K562 (cell line): ENCODE measurements at regions not wholly inside any gene's neighbourhood (a gene's known extent, or its start where the extent isn't known, plus 50 kb on each side); places are given as distances from the start of the nearest gene placed in this dataset.

Experiments used
- ATAC-seq: fragments of 200-7000 bp; cut with Tn5 transposase; 3 replicates; pipeline ENCODE4 v1.9.1; 2020; ENCODE audit warnings: moderate library complexity
- BruUV-seq: library from RNA; stranded (reverse); fragments of 400-500 nt; replicated peaks from 2 replicates; lab custom pipeline; 2021; lab: Mats Ljungman, UMichigan
- CTCF ChIA-PET: fragments of 300-600 bp; formaldehyde crosslinking; extraction: SDS; loops from one replicate; lab custom pipeline; 2021; ENCODE audit warnings: low intra/inter-chr PET ratio; lab: Yijun Ruan, JAX
- POLR2A ChIA-PET: fragments of 300-600, 350-650 bp; sonication (Branson Sonifier 250); formaldehyde crosslinking; extraction: SDS; loops from one replicate; lab custom pipeline; 2021; ENCODE audit warnings: antibody characterized with exemption, inconsistent platforms; lab: Yijun Ruan, JAX
- DNase-seq, 4 experiments: peaks; one replicate each; pipeline versions ENCODE4 v3.0.0 to v3.0.0-alpha.2; 2011 to 2018; ENCODE audit warnings: low spot score in 3 of 4, mixed read lengths in 3 of 4; ENCODE audit errors: extremely low read depth in 1 of 4
- FAIRE-seq: peaks from 2 replicates; lab custom pipeline; 2011; peaks lifted over from hg19 to GRCh38; lab: Jason Lieb, UNC
- H2AFZ ChIP-seq: 2 replicates; pipeline ENCODE4 v1.6.0; 2011; ENCODE audit warnings: low read depth, low read length, control low read depth, inconsistent platforms
- H3K27ac ChIP-seq: fragments of 200-600 bp; 3 replicates; pipeline ENCODE4 v1.8.0; 2011; ENCODE audit warnings: low read depth, mild to moderate bottlenecking, control low read depth, inconsistent platforms, low read length, moderate library complexity, mixed read lengths; ENCODE audit errors: extremely low read depth
- H3K27me3 ChIP-seq, 2 experiments: fragments of 300-600 bp in 1 of 2; 2 replicates in 1 of 2; 3 replicates in 1 of 2; pipeline versions ENCODE4 v1.6.0 to v1.8.0; 2011; ENCODE audit warnings: inconsistent platforms in 2 of 2, low read length in 2 of 2, mild to moderate bottlenecking in 1 of 2, mixed read lengths in 1 of 2, moderate library complexity in 1 of 2; ENCODE audit not compliant: control insufficient read depth in 2 of 2, insufficient read depth in 2 of 2
- H3K36me3 ChIP-seq: fragments of 300-600 bp; 3 replicates; pipeline ENCODE4 v1.8.0; 2011; ENCODE audit warnings: mild to moderate bottlenecking, low read length, inconsistent platforms; ENCODE audit not compliant: control insufficient read depth, insufficient read depth
- H3K4me1 ChIP-seq, 2 experiments: fragments of 200-600 bp in 1 of 2; replicated peaks in 1 of 2; 2 replicates in 1 of 2; 3 replicates in 1 of 2; pipeline versions ENCODE4 v1.5.1 to v1.8.0; 2011; ENCODE audit warnings: inconsistent platforms in 2 of 2, low read length in 2 of 2, mild to moderate bottlenecking in 1 of 2, mixed read lengths in 1 of 2, moderate library complexity in 1 of 2; ENCODE audit not compliant: control insufficient read depth in 2 of 2, insufficient read depth in 2 of 2
- H3K4me2 ChIP-seq: 2 replicates; pipeline ENCODE4 v1.6.1; 2011; ENCODE audit warnings: low read length, control low read depth, inconsistent platforms, mixed read lengths; ENCODE audit not compliant: insufficient read depth
- H3K4me3 ChIP-seq: fragments of 200-600 bp; sonication (generic), shearing (Covaris generic); 2 replicates; pipeline ENCODE4 v1.5.1; 2016; ENCODE audit warnings: control low read depth, inconsistent platforms
- H3K79me2 ChIP-seq: fragments of 200-600 bp; 3 replicates; pipeline ENCODE4 v1.8.0; 2011; ENCODE audit warnings: low read length, inconsistent platforms; ENCODE audit not compliant: control insufficient read depth, insufficient read depth
- H3K9ac ChIP-seq, 2 experiments: 2 replicates each; pipeline versions ENCODE4 v1.6.0 to v1.6.1; 2011; ENCODE audit warnings: low read depth in 2 of 2, low read length in 2 of 2, control low read depth in 1 of 2, inconsistent platforms in 1 of 2, mild to moderate bottlenecking in 1 of 2, mixed read lengths in 1 of 2; ENCODE audit not compliant: insufficient read depth in 1 of 2
- H3K9me1 ChIP-seq: one replicate; pipeline ENCODE4 v1.6.0; 2011; ENCODE audit warnings: inconsistent platforms, mild to moderate bottlenecking, low read length, moderate library complexity; ENCODE audit not compliant: control insufficient read depth, insufficient read depth
- H3K9me3 ChIP-seq: replicated peaks from 2 replicates; pipeline ENCODE4 v1.5.1; 2011; ENCODE audit warnings: low read depth, low read length, inconsistent platforms; ENCODE audit not compliant: control insufficient read depth, insufficient read depth
- H4K20me1 ChIP-seq: replicated peaks from 2 replicates; pipeline ENCODE4 v1.6.1; 2011; ENCODE audit warnings: low read length, inconsistent platforms, mixed read lengths; ENCODE audit not compliant: control insufficient read depth, insufficient read depth
- BMI1 ChIP-seq: fragments of 150-350 bp; IDR thresholded peaks from 2 replicates; pipeline ENCODE4 v1.6.1; 2014; ENCODE audit warnings: low read length
- KLF13 ChIP-seq: fragments of 450-650 bp; IDR thresholded peaks from 2 replicates; pipeline ENCODE4 v1.6.1; 2016; ENCODE audit warnings: missing genetic modification characterization, low read depth, mild to moderate bottlenecking, missing compliant biosample characterization, moderate library complexity, borderline replicate concordance
- PYGO2 ChIP-seq: fragments of 450-650 bp; IDR thresholded peaks from 2 replicates; pipeline ENCODE4 v1.6.1; 2016; ENCODE audit warnings: mild to moderate bottlenecking, missing genetic modification characterization, moderate library complexity, missing compliant biosample characterization
- RBM17 ChIP-seq: fragments of 200-400 bp; formaldehyde crosslinking; IDR thresholded peaks from 2 replicates; pipeline ENCODE4 v1.6.1; 2017; ENCODE audit warnings: low read depth, mild to moderate bottlenecking, low read length, borderline replicate concordance
- RNF2 ChIP-seq: sonication (generic); IDR thresholded peaks from 2 replicates; pipeline ENCODE4 v1.6.1; 2016
- SMAD3 ChIP-seq: fragments of 450-650 bp; formaldehyde crosslinking; conservative IDR thresholded peaks from 2 replicates; pipeline ENCODE4 v1.4.0; 2020; ENCODE audit warnings: mild to moderate bottlenecking
- SPI1 ChIP-seq: IDR thresholded peaks from 2 replicates; pipeline ENCODE4 v1.6.1; 2011; ENCODE audit warnings: low read depth, low read length, control low read depth, borderline replicate concordance
- TBL1XR1 ChIP-seq, 2 experiments: IDR thresholded peaks; 2 replicates each; pipeline ENCODE4 v1.6.1; 2012; ENCODE audit warnings: improper control_type of control experiment in 2 of 2, low read length in 2 of 2, mild to moderate bottlenecking in 1 of 2
- YY1 ChIP-seq, 3 experiments: IDR thresholded peaks; 2 replicates each; pipeline ENCODE4 v1.6.1; 2011; ENCODE audit warnings: low read length in 2 of 3, mild to moderate bottlenecking in 2 of 3, moderate library complexity in 2 of 3, borderline replicate concordance in 1 of 3, control low read depth in 1 of 3, low read depth in 1 of 3; ENCODE audit not compliant: insufficient read depth in 3 of 3, insufficient replicate concordance in 2 of 3, control insufficient read depth in 1 of 3, insufficient read length in 1 of 3; ENCODE audit errors: extremely low read depth in 1 of 3
- ZFPM2 ChIP-seq: fragments of 250-450 bp; sonication (Bioruptor Pico); IDR thresholded peaks from 2 replicates; pipeline ENCODE4 v1.5.1; 2022; ENCODE audit warnings: mild to moderate bottlenecking
- ZNF830 ChIP-seq: fragments of 250-450 bp; sonication (Bioruptor Pico); IDR thresholded peaks from 2 replicates; pipeline ENCODE4 v1.5.0; 2021; ENCODE audit warnings: mild to moderate bottlenecking
- WGBS: fragments of 100-300 bp; shearing (Covaris generic); methylation state at CpG from one replicate; pipeline ENCODE4 v1.1.6; 2016; ENCODE audit warnings: low coverage, mixed read lengths; ENCODE audit not compliant: insufficient coverage; ENCODE audit errors: missing lambda C conversion rate; 5-methylcytosine and 5-hydroxymethylcytosine counted together
- in situ Hi-C: fragments of 300-500 bp; cut with MboI; formaldehyde crosslinking; loops from 4 replicates; pipeline ENCODE4 v1.15.0; 2018; ENCODE audit warnings: inconsistent platforms, mixed read lengths
- intact Hi-C: fragments of 100-400 bp; cut with micrococcal nuclease; formaldehyde crosslinking; loops from 2 replicates; pipeline ENCODE4 v1.14.2; 2022
- TF ChIP-seq, protein P1 (sequence below), 2 experiments: IDR thresholded peaks in 1 of 2; conservative IDR thresholded peaks in 1 of 2; 2 replicates each; pipeline ENCODE4 v1.6.1; 2016; ENCODE audit warnings: low read depth in 2 of 2, mild to moderate bottlenecking in 1 of 2, missing compliant biosample characterization in 1 of 2, missing genetic modification characterization in 1 of 2, moderate library complexity in 1 of 2
- TF ChIP-seq, protein P2 (sequence below): fragments of 450-650 bp; formaldehyde crosslinking; IDR thresholded peaks from 2 replicates; pipeline ENCODE4 v1.4.0; 2020; ENCODE audit warnings: mild to moderate bottlenecking, moderate library complexity
- TF ChIP-seq, protein P3 (sequence below): fragments of 450-650 bp; IDR thresholded peaks from 2 replicates; pipeline ENCODE4 v1.6.1; 2016; ENCODE audit warnings: mild to moderate bottlenecking

DNA sequence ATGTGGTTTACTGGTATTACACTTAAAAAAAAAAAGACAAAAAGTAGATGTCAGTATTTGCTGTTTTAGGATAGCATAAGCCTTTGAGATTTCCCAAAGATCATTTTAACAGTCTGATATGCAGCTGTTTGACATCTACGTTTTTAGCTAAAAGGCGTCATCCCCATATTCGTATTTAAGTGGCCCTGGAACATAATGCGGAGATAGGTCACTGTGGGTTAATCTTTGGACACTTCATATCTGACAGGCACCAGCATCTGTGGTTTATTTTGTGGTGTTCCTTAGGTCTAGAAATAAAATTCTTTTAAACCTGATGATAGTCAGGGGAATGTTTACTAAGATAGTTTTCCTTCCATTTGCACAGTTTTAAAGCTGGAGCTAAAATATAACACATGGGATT lies 313.7 kb downstream of the SOX4 start (continued):
- TF ChIP-seq, protein P1, sequence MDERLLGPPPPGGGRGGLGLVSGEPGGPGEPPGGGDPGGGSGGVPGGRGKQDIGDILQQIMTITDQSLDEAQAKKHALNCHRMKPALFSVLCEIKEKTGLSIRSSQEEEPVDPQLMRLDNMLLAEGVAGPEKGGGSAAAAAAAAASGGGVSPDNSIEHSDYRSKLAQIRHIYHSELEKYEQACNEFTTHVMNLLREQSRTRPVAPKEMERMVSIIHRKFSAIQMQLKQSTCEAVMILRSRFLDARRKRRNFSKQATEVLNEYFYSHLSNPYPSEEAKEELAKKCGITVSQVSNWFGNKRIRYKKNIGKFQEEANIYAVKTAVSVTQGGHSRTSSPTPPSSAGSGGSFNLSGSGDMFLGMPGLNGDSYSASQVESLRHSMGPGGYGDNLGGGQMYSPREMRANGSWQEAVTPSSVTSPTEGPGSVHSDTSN (CRISPR knock-in tag; IDR thresholded peaks at IDR 0.05; ENCODE audit: low read depth), result no peak
- TF ChIP-seq, protein P1 (tag; conservative IDR thresholded peaks at IDR 0.05; ENCODE audit: low read depth), result no peak
- TF ChIP-seq ZNF830 (CRISPR knock-in tag) (no peak), ZFPM2 (CRISPR knock-in tag) (no peak), SMAD3 (CRISPR knock-in tag) (no peak)

DNA sequence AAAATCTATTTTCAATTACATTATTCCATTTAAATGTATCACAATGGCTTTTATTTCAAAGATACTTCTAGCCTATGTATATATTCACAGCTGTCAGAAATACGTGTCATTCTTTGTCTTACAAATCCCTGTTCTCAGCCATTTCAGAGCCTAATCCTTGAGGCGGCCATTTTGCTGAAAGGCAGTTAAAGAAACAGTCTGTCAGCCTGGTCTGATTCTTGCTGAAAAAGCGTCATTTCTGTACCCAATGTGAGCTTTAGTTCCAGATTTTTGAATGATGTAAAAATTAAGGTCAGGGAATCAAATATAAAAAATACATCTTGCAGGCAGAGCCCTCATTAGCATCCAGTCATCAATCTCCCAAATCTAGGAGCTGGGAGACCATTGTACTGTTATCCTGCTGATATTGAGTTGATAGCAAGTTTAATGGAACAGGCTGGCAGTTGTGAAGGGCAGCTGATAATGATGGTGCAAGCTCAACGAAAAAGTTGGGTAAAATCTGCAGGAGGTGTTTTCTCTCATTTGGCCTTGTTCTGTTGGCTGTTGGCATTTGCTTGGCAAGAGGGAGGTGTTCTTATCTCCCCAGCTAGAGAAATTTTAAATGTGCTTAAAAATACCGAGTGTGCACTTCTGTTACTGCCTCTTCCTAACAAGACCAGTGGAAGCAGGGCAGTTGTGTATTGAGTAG lies 314.8 kb downstream of the SOX4 start:
- ATAC-seq (no peak), FAIRE-seq (no peak)
- 4% methylated on average over 5 of the region's 5 CpGs for WGBS
- TF ChIP-seq PYGO2 (tag) (no peak), RNF2 (peak; percentile 78), KLF13 (tag) (no peak), BMI1 (peak; percentile 48; the same call in 1 of the 2 replicates), TBL1XR1 (IDR thresholded peaks at IDR 0.05; ENCODE audit: low read length in 2 of 2) (no peak), SPI1 (no peak), RBM17 (no peak), YY1 (IDR thresholded peaks at IDR 0.05; ENCODE audit: borderline replicate concordance in 1 of 3, control insufficient read depth in 1 of 3, extremely low read depth in 1 of 3, insufficient read depth in 3 of 3, insufficient read length in 1 of 3, insufficient replicate concordance in 2 of 3, low read depth in 1 of 3, low read length in 2 of 3) (peak in 1 of 3 experiments; percentile 73)
- TF ChIP-seq, protein P2, sequence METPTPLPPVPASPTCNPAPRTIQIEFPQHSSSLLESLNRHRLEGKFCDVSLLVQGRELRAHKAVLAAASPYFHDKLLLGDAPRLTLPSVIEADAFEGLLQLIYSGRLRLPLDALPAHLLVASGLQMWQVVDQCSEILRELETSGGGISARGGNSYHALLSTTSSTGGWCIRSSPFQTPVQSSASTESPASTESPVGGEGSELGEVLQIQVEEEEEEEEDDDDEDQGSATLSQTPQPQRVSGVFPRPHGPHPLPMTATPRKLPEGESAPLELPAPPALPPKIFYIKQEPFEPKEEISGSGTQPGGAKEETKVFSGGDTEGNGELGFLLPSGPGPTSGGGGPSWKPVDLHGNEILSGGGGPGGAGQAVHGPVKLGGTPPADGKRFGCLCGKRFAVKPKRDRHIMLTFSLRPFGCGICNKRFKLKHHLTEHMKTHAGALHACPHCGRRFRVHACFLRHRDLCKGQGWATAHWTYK (CRISPR knock-in tag), result no peak
- TF ChIP-seq, protein P3, sequence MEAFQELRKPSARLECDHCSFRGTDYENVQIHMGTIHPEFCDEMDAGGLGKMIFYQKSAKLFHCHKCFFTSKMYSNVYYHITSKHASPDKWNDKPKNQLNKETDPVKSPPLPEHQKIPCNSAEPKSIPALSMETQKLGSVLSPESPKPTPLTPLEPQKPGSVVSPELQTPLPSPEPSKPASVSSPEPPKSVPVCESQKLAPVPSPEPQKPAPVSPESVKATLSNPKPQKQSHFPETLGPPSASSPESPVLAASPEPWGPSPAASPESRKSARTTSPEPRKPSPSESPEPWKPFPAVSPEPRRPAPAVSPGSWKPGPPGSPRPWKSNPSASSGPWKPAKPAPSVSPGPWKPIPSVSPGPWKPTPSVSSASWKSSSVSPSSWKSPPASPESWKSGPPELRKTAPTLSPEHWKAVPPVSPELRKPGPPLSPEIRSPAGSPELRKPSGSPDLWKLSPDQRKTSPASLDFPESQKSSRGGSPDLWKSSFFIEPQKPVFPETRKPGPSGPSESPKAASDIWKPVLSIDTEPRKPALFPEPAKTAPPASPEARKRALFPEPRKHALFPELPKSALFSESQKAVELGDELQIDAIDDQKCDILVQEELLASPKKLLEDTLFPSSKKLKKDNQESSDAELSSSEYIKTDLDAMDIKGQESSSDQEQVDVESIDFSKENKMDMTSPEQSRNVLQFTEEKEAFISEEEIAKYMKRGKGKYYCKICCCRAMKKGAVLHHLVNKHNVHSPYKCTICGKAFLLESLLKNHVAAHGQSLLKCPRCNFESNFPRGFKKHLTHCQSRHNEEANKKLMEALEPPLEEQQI, result no peak

More for the DNA sequence above, 314.8 kb downstream of the SOX4 start:
- Histone ChIP-seq H3K36me3 (no peaks in the 10 kb centered on the region), H2AFZ (no peak overlapping the region), H3K79me2 (no peaks in the 10 kb centered on the region), H3K9ac (no peak overlapping the region), H3K9me1 (no peaks in the 10 kb centered on the region), H3K4me2 (no peak overlapping the region), H4K20me1 (no peaks in the 10 kb centered on the region), H3K4me1 (no peaks in the 10 kb centered on the region), H3K27ac (no peak overlapping the region), H3K4me3 (no peak overlapping the region), H3K27me3 (peaks cover 23 to 25% of the 10 kb centered on the region in 2 experiments), H3K9me3 (no peaks in the 10 kb centered on the region)
- intact Hi-C loops, result no loop called here
- ChIA-PET POLR2A (no interaction called here), CTCF (no interaction called here)
- no TSS peak for BruUV-seq
- in situ Hi-C loops, result no loop called here
- no peak for DNase-seq
